PC-9 (cell line): ENCODE measurements at regions not wholly inside any gene's neighbourhood (a gene's known extent, or its start where the extent isn't known, plus 50 kb on each side); places are given as distances from the start of the nearest gene placed in this dataset.

ENCODE experiments used
- BruUV-seq: library from RNA; stranded (reverse); fragments of 400-500 nt; replicated peaks from 2 replicates; lab custom pipeline; 2021; lab: Mats Ljungman, UMichigan
- CTCF ChIA-PET: fragments of 300-600 bp; sonication (Branson Sonifier 250); formaldehyde crosslinking; loops from one replicate; lab custom pipeline; 2022; ENCODE audit warnings: antibody characterized with exemption; lab: Charles Lee
- POLR2A ChIA-PET: fragments of 300-600 bp; sonication (Branson Sonifier 250); formaldehyde crosslinking; loops from one replicate; lab custom pipeline; 2022; ENCODE audit warnings: antibody characterized with exemption; ENCODE audit not compliant: unreplicated experiment; lab: Charles Lee
- DNase-seq, 2 experiments: peaks; one replicate each; pipeline versions ENCODE4 v3.0.0 to v3.0.0-alpha.2; 2015 to 2022; ENCODE audit warnings: mixed read lengths in 1 of 2
- H2AFZ ChIP-seq: fragments of 200-600 bp; sonication (generic); 2 replicates; pipeline ENCODE4 v1.8.1; 2017; ENCODE audit warnings: antibody characterized with exemption
- H3F3A ChIP-seq: fragments of 200-600 bp; sonication (generic); 2 replicates; pipeline ENCODE4 v1.8.1; 2017; ENCODE audit warnings: antibody characterized with exemption, mild to moderate bottlenecking, low read depth; ENCODE audit not compliant: insufficient read depth
- H3K27ac ChIP-seq: fragments of 200-600 bp; sonication (generic); 2 replicates; pipeline ENCODE4 v1.6.1; 2016; ENCODE audit warnings: mixed run types
- H3K27me3 ChIP-seq: fragments of 200-600 bp; sonication (generic); 2 replicates; pipeline ENCODE4 v1.6.1; 2016; ENCODE audit warnings: low read depth, mixed run types; ENCODE audit not compliant: insufficient read depth
- H3K36me3 ChIP-seq: fragments of 200-600 bp; sonication (generic); 2 replicates; pipeline ENCODE4 v1.6.1; 2016; ENCODE audit warnings: low read depth, mixed run types
- H3K4me1 ChIP-seq: fragments of 200-600 bp; sonication (generic); replicated peaks from 2 replicates; pipeline ENCODE4 v1.6.1; 2016; ENCODE audit warnings: mixed run types; ENCODE audit not compliant: insufficient read depth
- H3K4me2 ChIP-seq: fragments of 200-600 bp; sonication (generic); 2 replicates; pipeline ENCODE4 v1.6.1; 2017; ENCODE audit warnings: mixed run types
- H3K4me3 ChIP-seq: fragments of 200-600 bp; sonication (generic); 2 replicates; pipeline ENCODE4 v1.6.1; 2016; ENCODE audit warnings: mixed run types
- H3K79me2 ChIP-seq: fragments of 200-600 bp; sonication (generic); 2 replicates; pipeline ENCODE4 v1.6.1; 2017; ENCODE audit warnings: low read depth, mixed run types
- H3K9me2 ChIP-seq: fragments of 200-600 bp; sonication (generic); 2 replicates; pipeline ENCODE4 v1.8.1; 2017; ENCODE audit warnings: mild to moderate bottlenecking; ENCODE audit not compliant: insufficient read depth
- H3K9me3 ChIP-seq: fragments of 200-600 bp; sonication (generic); 2 replicates; pipeline ENCODE4 v1.8.1; 2016; ENCODE audit warnings: low read depth; ENCODE audit not compliant: insufficient read depth
- H4K20me1 ChIP-seq: fragments of 200-600 bp; sonication (generic); 2 replicates; pipeline ENCODE4 v1.8.1; 2017; ENCODE audit not compliant: insufficient read depth
- EZH2 ChIP-seq: fragments of 200-600 bp; sonication (generic); IDR thresholded peaks from 2 replicates; pipeline ENCODE4 v1.8.0; 2017; ENCODE audit warnings: antibody characterized with exemption, low read depth
- intact Hi-C: fragments of 100-400 bp; cut with micrococcal nuclease; formaldehyde crosslinking; loops from one replicate; pipeline ENCODE4 v1.10.0; 2022; ENCODE audit not compliant: unreplicated experiment
- TF ChIP-seq, protein P1 (sequence below): fragments of 200-600 bp; sonication (generic); conservative IDR thresholded peaks from 2 replicates; pipeline ENCODE4 v1.6.1; 2017; ENCODE audit warnings: mixed run types, antibody characterized with exemption, mild to moderate bottlenecking, moderate library complexity

DNA sequence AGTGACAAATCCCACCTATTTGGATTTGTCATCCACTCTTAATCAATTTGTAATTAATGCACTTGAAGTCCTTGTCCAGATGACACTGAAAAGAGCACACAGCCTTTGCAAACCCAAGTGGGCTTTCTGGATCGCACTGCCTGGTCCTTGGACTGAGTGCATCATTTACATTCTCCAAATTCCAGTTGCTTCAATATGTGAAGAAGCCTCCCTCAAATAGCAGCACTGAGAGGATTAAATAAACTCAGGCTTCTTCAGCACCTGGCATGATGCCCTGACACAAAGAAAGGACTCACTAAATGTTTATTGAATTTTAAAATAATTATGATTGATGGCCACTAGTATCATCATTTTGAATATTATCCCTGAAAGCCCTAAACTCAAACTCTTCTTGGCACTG lies 496.5 kb downstream of the VRK1 start:
- TF ChIP-seq, protein P1, sequence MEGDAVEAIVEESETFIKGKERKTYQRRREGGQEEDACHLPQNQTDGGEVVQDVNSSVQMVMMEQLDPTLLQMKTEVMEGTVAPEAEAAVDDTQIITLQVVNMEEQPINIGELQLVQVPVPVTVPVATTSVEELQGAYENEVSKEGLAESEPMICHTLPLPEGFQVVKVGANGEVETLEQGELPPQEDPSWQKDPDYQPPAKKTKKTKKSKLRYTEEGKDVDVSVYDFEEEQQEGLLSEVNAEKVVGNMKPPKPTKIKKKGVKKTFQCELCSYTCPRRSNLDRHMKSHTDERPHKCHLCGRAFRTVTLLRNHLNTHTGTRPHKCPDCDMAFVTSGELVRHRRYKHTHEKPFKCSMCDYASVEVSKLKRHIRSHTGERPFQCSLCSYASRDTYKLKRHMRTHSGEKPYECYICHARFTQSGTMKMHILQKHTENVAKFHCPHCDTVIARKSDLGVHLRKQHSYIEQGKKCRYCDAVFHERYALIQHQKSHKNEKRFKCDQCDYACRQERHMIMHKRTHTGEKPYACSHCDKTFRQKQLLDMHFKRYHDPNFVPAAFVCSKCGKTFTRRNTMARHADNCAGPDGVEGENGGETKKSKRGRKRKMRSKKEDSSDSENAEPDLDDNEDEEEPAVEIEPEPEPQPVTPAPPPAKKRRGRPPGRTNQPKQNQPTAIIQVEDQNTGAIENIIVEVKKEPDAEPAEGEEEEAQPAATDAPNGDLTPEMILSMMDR = no peak
- no peak for TF ChIP-seq EZH2
- ChIA-PET POLR2A (no interaction called here), CTCF (no interaction called here)
- Histone ChIP-seq H3F3A (no peaks in the 10 kb centered on the region), H2AFZ (no peak overlapping the region), H3K4me1 (no peaks in the 10 kb centered on the region), H3K4me2 (no peak overlapping the region), H3K4me3 (no peak overlapping the region), H3K27ac (no peak overlapping the region), H3K27me3 (peaks cover 30% of the 10 kb centered on the region), H4K20me1 (no peaks in the 10 kb centered on the region), H3K79me2 (no peaks in the 10 kb centered on the region), H3K9me3 (no peaks in the 10 kb centered on the region), H3K36me3 (no peaks in the 10 kb centered on the region), H3K9me2 (no peaks in the 10 kb centered on the region)
- intact Hi-C loops = no loop called here
- BruUV-seq = no TSS peak
- no peak for DNase-seq

DNA sequence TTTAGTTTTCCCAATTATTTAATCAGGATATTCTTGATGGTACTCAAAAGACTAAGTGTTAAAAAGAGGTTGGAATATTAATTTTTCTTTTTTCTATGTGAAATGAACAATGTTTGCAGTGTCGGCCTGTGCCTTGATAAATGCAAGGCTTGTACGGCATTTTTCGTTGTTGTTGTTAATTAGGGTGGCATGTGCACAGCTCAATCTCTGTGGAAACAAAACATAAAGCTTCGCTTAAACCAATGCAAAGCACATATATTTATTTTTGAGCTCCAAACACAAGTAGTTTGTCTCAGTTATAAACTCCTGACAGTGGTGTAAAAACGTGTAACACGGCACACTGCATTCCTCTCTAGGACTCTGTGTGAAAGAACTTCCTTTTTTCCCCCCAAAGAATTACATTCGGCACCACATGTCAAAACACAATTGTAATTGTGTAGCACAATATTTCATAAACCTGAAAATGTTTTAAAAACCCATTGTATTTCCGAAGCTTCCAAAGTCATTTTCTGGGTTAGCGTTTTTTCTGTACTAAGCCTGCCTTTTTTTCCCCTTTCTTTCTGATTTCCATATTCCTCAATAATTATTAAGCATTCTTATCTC lies 498.0 kb downstream of the VRK1 start:
- POLR2A ChIA-PET = interaction anchor here (0.6 kb wide), 1 partner anchor 238 kb away, joined by 3 read pairs; no protein-coding TSS in a partner anchor
- CTCF ChIA-PET = no interaction called here
- Histone ChIP-seq H4K20me1 (no peaks in the 10 kb centered on the region), H3K79me2 (no peaks in the 10 kb centered on the region), H3K27ac (no peak overlapping the region), H3K4me3 (no peak overlapping the region), H3K9me3 (no peaks in the 10 kb centered on the region), H2AFZ (no peak overlapping the region), H3K4me1 (no peaks in the 10 kb centered on the region), H3K4me2 (no peak overlapping the region), H3K36me3 (no peaks in the 10 kb centered on the region), H3K9me2 (no peaks in the 10 kb centered on the region), H3K27me3 (peaks cover 40% of the 10 kb centered on the region), H3F3A (no peaks in the 10 kb centered on the region)
- no TSS peak for BruUV-seq
- intact Hi-C loops = no loop called here
- TF ChIP-seq, protein P1 = no peak
- no peak for TF ChIP-seq EZH2
- no peak for DNase-seq

DNA sequence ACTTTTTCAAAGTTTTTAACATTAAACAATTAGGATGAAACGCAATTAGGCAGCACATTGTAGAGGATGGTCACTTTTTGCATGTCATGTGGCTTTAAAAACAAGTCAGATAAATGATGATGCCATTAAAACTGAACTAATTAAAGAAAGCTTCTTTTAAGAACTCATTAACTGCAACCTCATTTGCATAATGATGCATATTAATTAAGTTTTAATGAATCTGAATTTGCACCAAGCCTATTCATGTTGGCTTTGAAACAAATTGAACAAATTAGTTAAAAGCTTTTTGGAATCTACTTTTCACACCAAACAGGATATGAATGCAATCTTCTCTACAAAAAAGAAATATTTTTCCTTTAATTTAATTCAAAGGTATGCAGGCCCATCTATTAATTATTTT lies 499.0 kb downstream of the VRK1 start:
- H4K20me1 ChIP-seq = no peaks in the 10 kb centered on the region
- intact Hi-C loops = no loop called here
- POLR2A ChIA-PET = no interaction called here
- no peak overlapping the region for H3K27ac ChIP-seq
- H3K79me2 ChIP-seq = no peaks in the 10 kb centered on the region
- no peaks in the 10 kb centered on the region for H3K4me1 ChIP-seq
- DNase-seq = no peak
- TF ChIP-seq, protein P1 = no peak
- TF ChIP-seq EZH2 = no peak
- H3K4me3 ChIP-seq = no peak overlapping the region
- no peaks in the 10 kb centered on the region for H3K36me3 ChIP-seq
- H3K9me2 ChIP-seq = no peaks in the 10 kb centered on the region
- H3K27me3 ChIP-seq = peaks cover 40% of the 10 kb centered on the region
- H3F3A ChIP-seq = no peaks in the 10 kb centered on the region
- no peak overlapping the region for H3K4me2 ChIP-seq
- H2AFZ ChIP-seq = no peak overlapping the region
- no TSS peak for BruUV-seq
- H3K9me3 ChIP-seq = no peaks in the 10 kb centered on the region
- CTCF ChIA-PET = no interaction called here
